Upper lobe of left lung (tissue), 6 donors: ENCODE measurements at regions not wholly inside any gene's neighbourhood (a gene's known extent, or its start where the extent isn't known, plus 50 kb on each side); places are given as distances from the start of the nearest gene placed in this dataset.

Experiments used
- ATAC-seq, 2 donors: fragments of 200-7000 bp; cut with Tn5 transposase; one replicate each; pipeline ENCODE4 v1.9.1; 2022; ENCODE audit warnings: mild to moderate bottlenecking in 2 of 2, moderate library complexity in 2 of 2; ENCODE audit not compliant: low FRiP score in 2 of 2
- DNase-seq, 2 donors: peaks; one replicate each; pipeline ENCODE4 v3.0.0-alpha.2; 2019 to 2020
- H3K27ac ChIP-seq, 4 donors: fragments of 200-600 bp; sonication (generic); one replicate each; pipeline ENCODE4 v1.5.1; 2016 to 2019
- H3K27me3 ChIP-seq, 4 donors: fragments of 200-600 bp; sonication (generic); one replicate each; pipeline ENCODE4 v1.5.1; 2017 to 2019
- H3K36me3 ChIP-seq, 4 donors: fragments of 200-600 bp; sonication (generic); one replicate each; pipeline ENCODE4 v1.5.1; 2016 to 2019
- H3K4me1 ChIP-seq, 4 donors: fragments of 200-600 bp; sonication (generic); one replicate each; pipeline ENCODE4 v1.5.1; 2018 to 2019
- H3K4me3 ChIP-seq, 4 donors: fragments of 200-600 bp; sonication (generic); one replicate each; pipeline ENCODE4 v1.5.1; 2017 to 2019; ENCODE audit warnings: mild to moderate bottlenecking in 2 of 4, moderate library complexity in 1 of 4
- H3K9me3 ChIP-seq, 4 donors: fragments of 200-600 bp; sonication (generic); one replicate each; pipeline ENCODE4 v1.5.1; 2018 to 2019
- CTCF ChIP-seq, 6 experiments: fragments of 450-650 bp in 4 of 6; fragments of 200-600 bp in 2 of 6; sonication (generic) in 2 of 6; IDR thresholded peaks; one replicate each; pipeline ENCODE4 v1.5.1; 2016 to 2019; ENCODE audit warnings: antibody characterized with exemption in 6 of 6
- EP300 ChIP-seq, 4 donors: sonication (generic); formaldehyde crosslinking; IDR thresholded peaks; one replicate each; pipeline ENCODE4 v1.5.1; 2017; ENCODE audit warnings: antibody characterized with exemption in 4 of 4, control low read depth in 2 of 4
- POLR2A ChIP-seq, 4 donors: fragments of 450-650 bp; IDR thresholded peaks; one replicate each; pipeline ENCODE4 v1.5.1; 2016 to 2017; ENCODE audit warnings: antibody characterized with exemption in 4 of 4, mild to moderate bottlenecking in 2 of 4
- POLR2AphosphoS5 ChIP-seq, 2 donors: sonication (generic); formaldehyde crosslinking; IDR thresholded peaks; one replicate each; pipeline ENCODE4 v1.5.1; 2017; ENCODE audit warnings: antibody characterized with exemption in 2 of 2
- WGBS, 2 donors: methylation state at CpG; one replicate each; pipeline ENCODE4 v1.1.5; 2017 to 2018; 5-methylcytosine and 5-hydroxymethylcytosine counted together
- donor health status: DM: no; HTN: no; CAD: no; lungs with moderate emphysema.
- donor health status: DM: no; HTN: yes; CAD: no; lungs with severe emphysema.

DNA sequence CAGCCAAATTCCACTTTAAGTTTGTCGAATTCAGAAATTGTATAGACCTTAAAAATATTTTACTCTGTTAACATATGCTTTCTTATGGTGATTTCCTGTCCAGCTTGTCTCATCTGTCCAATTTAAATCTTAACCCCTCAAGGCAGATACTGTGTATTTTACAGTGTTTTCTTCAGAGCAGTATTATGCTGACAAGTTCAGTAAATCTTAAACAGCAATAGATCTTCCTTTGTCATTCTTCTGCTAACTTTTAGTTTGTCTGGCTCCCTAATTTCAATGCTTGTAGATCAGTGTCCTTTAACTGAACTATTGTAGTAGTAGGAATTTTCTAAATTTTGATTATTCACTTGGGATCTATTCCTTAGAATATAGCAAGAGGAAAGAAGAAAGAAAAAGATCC is 52.8 kb upstream of the MEIS1 start:
- H3K9me3 ChIP-seq, result no peaks in the 10 kb centered on the region
- 72 to 81% methylated on average over 1 of the region's 1 CpG for WGBS, 2 donors
- ATAC-seq, result no peak
- no peak for DNase-seq
- H3K4me1 ChIP-seq, result no peaks in the 10 kb centered on the region
- H3K4me3 ChIP-seq, result no peak overlapping the region
- TF ChIP-seq CTCF (IDR thresholded peaks at IDR 0.05) (no peak), POLR2AphosphoS5 (IDR thresholded peaks at IDR 0.05) (no peak), POLR2A (IDR thresholded peaks at IDR 0.05) (no peak), EP300 (IDR thresholded peaks at IDR 0.05) (no peak)
- no peaks in the 10 kb centered on the region for H3K36me3 ChIP-seq
- no peak overlapping the region for H3K27ac ChIP-seq
- H3K27me3 ChIP-seq, result no peaks in the 10 kb centered on the region

- TF ChIP-seq POLR2A (IDR thresholded peaks at IDR 0.05), result no peak
- TF ChIP-seq CTCF (IDR thresholded peaks at IDR 0.05), result no peak
- no peak for TF ChIP-seq EP300 (IDR thresholded peaks at IDR 0.05)
- TF ChIP-seq POLR2AphosphoS5 (IDR thresholded peaks at IDR 0.05), result no peak
Measured at GRCh38 chr2:66379473-66379872, 55.5 kb upstream of the MEIS1 start.

GRCh38 chr2:66377832-66378231 is 57.1 kb upstream of the MEIS1 start:
- DNase-seq (no peak), ATAC-seq (no peak)
- Histone ChIP-seq H3K4me3 (no peak overlapping the region), H3K36me3 (no peaks in the 10 kb centered on the region), H3K27ac (no peak overlapping the region), H3K9me3 (no peaks in the 10 kb centered on the region), H3K27me3 (no peaks in the 10 kb centered on the region), H3K4me1 (no peaks in the 10 kb centered on the region)
- no peak for TF ChIP-seq CTCF (IDR thresholded peaks at IDR 0.05)
- no peak for TF ChIP-seq POLR2AphosphoS5 (IDR thresholded peaks at IDR 0.05)
- TF ChIP-seq POLR2A (IDR thresholded peaks at IDR 0.05), result no peak
- no peak for TF ChIP-seq EP300 (IDR thresholded peaks at IDR 0.05)
- WGBS, 2 donors, result 78 to 80% methylated on average over 6 of the region's 6 CpGs

More at GRCh38 chr2:66379473-66379872, 55.5 kb upstream of the MEIS1 start:
- no peak for ATAC-seq
- no peak for DNase-seq
- Histone ChIP-seq H3K4me3 (no peak overlapping the region), H3K36me3 (no peaks in the 10 kb centered on the region), H3K4me1 (no peaks in the 10 kb centered on the region), H3K27ac (no peak overlapping the region), H3K9me3 (no peaks in the 10 kb centered on the region), H3K27me3 (no peaks in the 10 kb centered on the region)

DNA sequence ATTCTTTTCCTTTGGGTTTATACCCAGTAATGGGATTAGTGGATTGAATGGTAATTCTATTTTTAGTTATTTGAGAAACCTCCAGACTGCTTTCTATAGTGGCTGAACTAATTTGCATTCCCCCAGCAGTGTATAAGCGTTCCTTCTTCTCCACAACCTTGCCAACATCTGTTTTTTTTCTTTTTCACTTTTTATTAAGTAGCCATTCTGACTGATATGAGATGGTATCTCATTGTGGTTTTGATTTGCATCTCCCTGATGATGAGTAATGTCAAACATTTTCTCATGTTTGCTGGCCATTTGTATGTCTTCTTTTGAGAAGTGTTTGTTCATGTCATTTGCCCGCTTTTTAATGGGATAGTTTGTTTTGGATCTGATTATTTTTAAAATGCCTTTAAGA is 64.1 kb upstream of the MEIS1 start:
- H3K9me3 ChIP-seq, result no peaks in the 10 kb centered on the region
- ATAC-seq (no peak), DNase-seq (no peak)
- no peaks in the 10 kb centered on the region for H3K4me1 ChIP-seq
- WGBS, 2 donors, result 74 to 75% methylated on average over 2 of the region's 2 CpGs
- H3K36me3 ChIP-seq, result no peaks in the 10 kb centered on the region
- TF ChIP-seq CTCF (IDR thresholded peaks at IDR 0.05) (no peak), EP300 (IDR thresholded peaks at IDR 0.05) (no peak)
- no peak overlapping the region for H3K4me3 ChIP-seq
- no peaks in the 10 kb centered on the region for H3K27me3 ChIP-seq
- no peak overlapping the region for H3K27ac ChIP-seq

DNA sequence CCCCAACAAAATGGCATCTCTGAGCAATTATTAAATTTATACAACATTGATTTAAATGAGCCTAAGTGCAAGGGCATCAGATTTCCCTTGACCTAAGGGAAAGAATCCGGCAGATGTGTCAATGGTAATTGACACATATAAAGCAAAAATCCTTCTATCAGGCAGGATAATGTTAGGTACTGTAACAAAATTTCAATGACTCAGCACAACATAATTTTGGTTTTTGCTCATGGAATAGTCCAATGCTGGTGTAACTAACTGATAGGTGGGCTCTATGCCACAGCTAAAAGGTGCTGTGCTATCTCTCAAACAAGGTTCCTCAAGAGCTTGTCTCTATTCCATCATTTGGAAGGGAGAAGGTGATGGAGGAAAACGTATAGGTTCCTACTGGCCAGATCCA is 68.3 kb upstream of the MEIS1 start:
- no peak for DNase-seq

More for the DNA sequence above, 68.3 kb upstream of the MEIS1 start:
- Histone ChIP-seq H3K9me3 (no peaks in the 10 kb centered on the region), H3K4me1 (peaks cover 0 to 5% (median 0%) of the 10 kb centered on the region in 4 donors), H3K27ac (no peak overlapping the region), H3K27me3 (no peaks in the 10 kb centered on the region), H3K4me3 (no peak overlapping the region), H3K36me3 (no peaks in the 10 kb centered on the region)
- 73 to 92% methylated on average over 2 of the region's 2 CpGs for WGBS, 2 donors
- TF ChIP-seq POLR2A (IDR thresholded peaks at IDR 0.05) (no peak), EP300 (IDR thresholded peaks at IDR 0.05) (no peak), POLR2AphosphoS5 (IDR thresholded peaks at IDR 0.05) (no peak), CTCF (IDR thresholded peaks at IDR 0.05) (no peak)
- ATAC-seq, result no peak
